ENCODE measurements at regions not wholly inside any gene's neighbourhood (a gene's known extent, or its start where the extent isn't known, plus 50 kb on each side); places are given as distances from the start of the nearest gene placed in this dataset.

- intact Hi-C loops (cut with DNase I) = no loop called here
Measured at GRCh38 chr6:159425421-159425820, 256.2 kb downstream of the FNDC1 start.

DNA sequence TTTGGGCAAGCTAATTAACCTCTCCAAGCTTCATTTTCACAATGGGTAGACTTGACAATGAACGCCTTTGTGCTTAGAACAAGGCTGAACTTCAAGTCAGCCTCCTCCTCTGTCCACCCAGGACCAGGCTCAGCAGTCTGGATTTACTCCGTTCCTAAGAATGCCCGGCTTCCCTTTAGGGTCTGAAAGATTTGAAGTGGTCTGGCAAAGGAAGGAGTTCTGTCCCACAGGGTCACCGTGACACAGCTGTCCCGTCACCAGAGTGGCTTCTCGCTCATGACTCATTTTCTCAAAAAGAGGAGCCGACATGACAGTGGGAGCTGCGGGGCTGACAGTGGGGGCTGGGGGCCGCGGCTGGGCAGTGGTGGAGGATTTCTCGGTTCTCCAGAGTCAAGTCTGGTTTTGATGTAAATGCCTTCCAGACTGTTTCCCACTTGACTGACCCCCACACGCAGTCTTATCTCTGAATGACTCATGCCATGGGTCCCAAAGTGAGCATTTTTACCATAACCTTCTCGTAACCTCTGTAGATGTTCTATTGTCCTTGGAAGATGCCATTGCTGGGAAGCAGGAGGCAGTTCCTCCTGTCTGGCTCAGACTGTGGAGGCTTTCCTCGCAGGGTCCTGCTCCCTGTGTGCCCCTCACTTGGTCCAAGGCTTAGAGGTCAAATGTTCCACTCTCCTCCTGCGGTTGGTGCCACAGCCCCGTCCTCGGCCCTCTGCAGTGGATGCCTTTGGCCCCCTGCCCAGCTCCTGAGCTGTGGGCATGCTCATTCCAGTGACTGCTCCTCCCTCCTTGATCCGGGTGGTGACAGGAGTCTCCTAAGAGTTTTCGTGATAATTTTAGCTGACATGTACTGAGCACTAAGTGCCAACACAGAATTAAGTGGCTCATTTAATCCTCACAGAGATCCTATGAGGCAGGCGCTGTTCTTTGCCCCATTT lies 253.1 kb downstream of the FNDC1 start:
- no peak for TF ChIP-seq POLR2A (IDR thresholded peaks at IDR 0.05)
- TF ChIP-seq, protein P1, sequence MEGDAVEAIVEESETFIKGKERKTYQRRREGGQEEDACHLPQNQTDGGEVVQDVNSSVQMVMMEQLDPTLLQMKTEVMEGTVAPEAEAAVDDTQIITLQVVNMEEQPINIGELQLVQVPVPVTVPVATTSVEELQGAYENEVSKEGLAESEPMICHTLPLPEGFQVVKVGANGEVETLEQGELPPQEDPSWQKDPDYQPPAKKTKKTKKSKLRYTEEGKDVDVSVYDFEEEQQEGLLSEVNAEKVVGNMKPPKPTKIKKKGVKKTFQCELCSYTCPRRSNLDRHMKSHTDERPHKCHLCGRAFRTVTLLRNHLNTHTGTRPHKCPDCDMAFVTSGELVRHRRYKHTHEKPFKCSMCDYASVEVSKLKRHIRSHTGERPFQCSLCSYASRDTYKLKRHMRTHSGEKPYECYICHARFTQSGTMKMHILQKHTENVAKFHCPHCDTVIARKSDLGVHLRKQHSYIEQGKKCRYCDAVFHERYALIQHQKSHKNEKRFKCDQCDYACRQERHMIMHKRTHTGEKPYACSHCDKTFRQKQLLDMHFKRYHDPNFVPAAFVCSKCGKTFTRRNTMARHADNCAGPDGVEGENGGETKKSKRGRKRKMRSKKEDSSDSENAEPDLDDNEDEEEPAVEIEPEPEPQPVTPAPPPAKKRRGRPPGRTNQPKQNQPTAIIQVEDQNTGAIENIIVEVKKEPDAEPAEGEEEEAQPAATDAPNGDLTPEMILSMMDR (IDR thresholded peaks at IDR 0.05) = no peak
- 75 to 77% methylated on average over 20 of the region's 20 CpGs for WGBS, 2 donors
- intact Hi-C loops (cut with DNase I) = no loop called here
- no peaks in the 10 kb centered on the region for H3K27me3 ChIP-seq
- H3K4me1 ChIP-seq = peaks cover 0 to 5% of the 10 kb centered on the region in 2 donors
- H3K27ac ChIP-seq = no peak overlapping the region
- no peaks in the 10 kb centered on the region for H3K36me3 ChIP-seq
- DNase-seq = no peak
- no peak overlapping the region for H3K4me3 ChIP-seq (replicated peaks in 1 of 3)
- no peaks in the 10 kb centered on the region for H3K9me3 ChIP-seq

More at GRCh38 chr6:159425421-159425820, 256.2 kb downstream of the FNDC1 start:
- H3K9me3 ChIP-seq = no peaks in the 10 kb centered on the region
- no peaks in the 10 kb centered on the region for H3K27me3 ChIP-seq
- H3K27ac ChIP-seq = no peak overlapping the region
- peaks cover 0 to 5% of the 10 kb centered on the region in 2 donors for H3K4me1 ChIP-seq
- DNase-seq = no peak
- 93 to 96% methylated on average over 6 of the region's 6 CpGs for WGBS, 2 donors
- TF ChIP-seq, protein P1 (IDR thresholded peaks at IDR 0.05) = no peak
- no peak for TF ChIP-seq POLR2A (IDR thresholded peaks at IDR 0.05)
- H3K36me3 ChIP-seq = no peaks in the 10 kb centered on the region
- H3K4me3 ChIP-seq (replicated peaks in 1 of 3) = no peak overlapping the region

DNA sequence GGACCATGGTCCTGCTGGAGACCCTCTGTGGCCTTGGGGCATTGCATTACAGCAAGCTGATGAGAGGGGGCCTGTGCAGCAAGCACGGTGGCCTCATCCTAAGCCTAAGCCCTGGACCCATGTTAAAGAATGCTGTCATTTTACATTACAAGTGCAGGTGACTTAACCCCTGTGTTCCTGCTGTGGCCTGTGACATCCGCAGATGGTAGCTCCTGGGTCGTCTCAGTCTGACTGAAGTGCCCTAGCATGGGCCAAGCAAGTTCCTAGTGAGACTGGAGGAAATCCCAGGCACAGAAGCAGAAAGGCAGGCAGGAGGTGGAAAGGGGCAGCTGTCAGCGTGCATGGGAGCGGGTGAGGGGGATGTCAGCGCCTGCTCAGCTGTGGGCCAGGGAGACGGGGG lies 252.4 kb downstream of the FNDC1 start:
- WGBS, 2 donors = 89 to 91% methylated on average over 7 of the region's 7 CpGs
- DNase-seq = no peak
- no peak overlapping the region for H3K27ac ChIP-seq
- no peaks in the 10 kb centered on the region for H3K9me3 ChIP-seq
- no peak overlapping the region for H3K4me3 ChIP-seq (replicated peaks in 1 of 3)
- TF ChIP-seq, protein P1 (IDR thresholded peaks at IDR 0.05) = no peak
- TF ChIP-seq POLR2A (IDR thresholded peaks at IDR 0.05) = no peak
- intact Hi-C loops (cut with DNase I) = no loop called here
- H3K4me1 ChIP-seq = peaks cover 0 to 5% of the 10 kb centered on the region in 2 donors
- no peaks in the 10 kb centered on the region for H3K36me3 ChIP-seq
- no peaks in the 10 kb centered on the region for H3K27me3 ChIP-seq

DNA sequence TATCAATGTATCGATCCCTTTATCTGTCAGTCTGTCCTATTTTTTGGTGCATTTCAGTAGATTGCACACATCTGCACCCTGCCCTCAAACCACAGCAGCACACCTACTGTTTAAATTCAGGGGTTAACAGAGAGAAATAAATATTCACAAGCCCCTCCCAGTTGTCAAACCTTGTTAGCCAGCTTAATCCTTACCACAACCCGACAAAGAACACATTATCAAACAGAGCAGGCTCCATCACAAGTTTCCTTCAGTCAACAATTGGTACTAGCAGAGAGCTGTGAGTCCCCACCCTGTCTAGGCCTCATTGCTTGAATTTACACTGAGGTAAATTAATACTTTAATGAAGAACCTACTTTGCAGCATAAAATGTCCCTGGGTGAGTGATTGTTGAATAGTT lies 249.8 kb downstream of the FNDC1 start:
- no peaks in the 10 kb centered on the region for H3K9me3 ChIP-seq
- intact Hi-C loops (cut with DNase I) = no loop called here

More for the DNA sequence above, 249.8 kb downstream of the FNDC1 start:
- no peak for DNase-seq
- Histone ChIP-seq H3K36me3 (no peaks in the 10 kb centered on the region), H3K27ac (no peak overlapping the region), H3K4me3 (replicated peaks in 1 of 3) (no peak overlapping the region), H3K4me1 (peaks cover 0 to 5% of the 10 kb centered on the region in 2 donors), H3K27me3 (no peaks in the 10 kb centered on the region)
- 66 to 80% methylated on average over 2 of the region's 2 CpGs for WGBS, 2 donors
- no peak for TF ChIP-seq POLR2A (IDR thresholded peaks at IDR 0.05)
- TF ChIP-seq, protein P1 (IDR thresholded peaks at IDR 0.05) = no peak

All from thyroid gland (tissue), 4 donors.